Thyroid gland (tissue), 4 donors: ENCODE measurements at regions not wholly inside any gene's neighbourhood (a gene's known extent, or its start where the extent isn't known, plus 50 kb on each side); places are given as distances from the start of the nearest gene placed in this dataset.

Experiments used
- DNase-seq, 2 donors: peaks; one replicate each; pipeline ENCODE4 v3.0.0-alpha.2; 2019
- H3K27ac ChIP-seq, 3 donors: fragments of 200-600 bp; sonication (generic); 1 replicate in 2 of 3; 2 replicates in 1 of 3; pipeline ENCODE4 v1.5.1; 2016 to 2019; ENCODE audit warnings: mild to moderate bottlenecking in 1 of 3, moderate library complexity in 1 of 3
- H3K27me3 ChIP-seq: fragments of 200-600 bp; sonication (generic); one replicate; pipeline ENCODE4 v1.5.1; 2019
- H3K36me3 ChIP-seq, 2 donors: fragments of 200-600 bp; sonication (generic); one replicate each; pipeline ENCODE4 v1.5.1; 2016 to 2019
- H3K4me1 ChIP-seq, 2 donors: fragments of 200-600 bp; sonication (generic); one replicate each; pipeline ENCODE4 v1.5.1; 2017 to 2019
- H3K4me3 ChIP-seq, 3 donors: fragments of 200-600 bp; sonication (generic); replicated peaks in 1 of 3; 1 replicate in 2 of 3; 2 replicates in 1 of 3; pipeline ENCODE4 v1.5.1; 2016; ENCODE audit warnings: mild to moderate bottlenecking in 1 of 3
- H3K9me3 ChIP-seq: fragments of 200-600 bp; sonication (generic); one replicate; pipeline ENCODE4 v1.5.1; 2017
- CTCF ChIP-seq, 6 experiments: fragments of 200-600 bp in 3 of 6; fragments of 450-650 bp in 3 of 6; sonication (generic) in 3 of 6; IDR thresholded peaks; one replicate each; pipeline ENCODE4 v1.5.1; 2016 to 2019; ENCODE audit warnings: antibody characterized with exemption in 6 of 6, mild to moderate bottlenecking in 2 of 6, inconsistent platforms in 1 of 6, moderate library complexity in 1 of 6
- POLR2A ChIP-seq, 2 donors: fragments of 450-650 bp; IDR thresholded peaks; one replicate each; pipeline ENCODE4 v1.6.1; 2017; ENCODE audit warnings: antibody characterized with exemption in 2 of 2, mild to moderate bottlenecking in 2 of 2, moderate library complexity in 1 of 2
- WGBS, 2 donors: methylation state at CpG; one replicate each; pipeline ENCODE4 v1.1.5; 2017; 5-methylcytosine and 5-hydroxymethylcytosine counted together
- intact Hi-C: fragments of 100-400 bp; cut with DNase I; formaldehyde crosslinking; loops from one replicate; pipeline ENCODE4 v1.15.1; 2023

- H3K4me3 ChIP-seq = no peak overlapping the region
- H3K27me3 ChIP-seq = no peaks in the 10 kb centered on the region
- no peak for TF ChIP-seq POLR2A (IDR thresholded peaks at IDR 0.05)
- TF ChIP-seq CTCF (IDR thresholded peaks at IDR 0.05) = no peak
- DNase-seq = no peak
- 81 to 83% methylated on average over 4 of the region's 4 CpGs for WGBS, 2 donors
- no peak overlapping the region for H3K27ac ChIP-seq
- H3K9me3 ChIP-seq = no peaks in the 10 kb centered on the region
- H3K4me1 ChIP-seq = peaks cover 0 to 14% of the 10 kb centered on the region in 2 donors
- intact Hi-C loops = no loop called here
- no peaks in the 10 kb centered on the region for H3K36me3 ChIP-seq
These were observed 128.0 kb upstream of the EEA1 start for GRCh38 chr12:93056971-93057535.

- TF ChIP-seq CTCF (IDR thresholded peaks at IDR 0.05) (no peak), POLR2A (IDR thresholded peaks at IDR 0.05) (no peak)
- intact Hi-C loops = no loop called here
- Histone ChIP-seq H3K27me3 (no peaks in the 10 kb centered on the region), H3K27ac (no peak overlapping the region), H3K4me3 (no peak overlapping the region), H3K4me1 (peaks cover 0 to 18% of the 10 kb centered on the region in 2 donors), H3K36me3 (no peaks in the 10 kb centered on the region), H3K9me3 (no peaks in the 10 kb centered on the region)
- WGBS, 2 donors = 64 to 82% methylated on average over 7 of the region's 7 CpGs
- DNase-seq = no peak
These were observed 129.2 kb upstream of the EEA1 start for GRCh38 chr12:93058280-93058679.

- Histone ChIP-seq H3K27me3 (no peaks in the 10 kb centered on the region), H3K9me3 (no peaks in the 10 kb centered on the region), H3K4me3 (no peak overlapping the region), H3K4me1 (peaks cover 0 to 18% of the 10 kb centered on the region in 2 donors), H3K27ac (no peak overlapping the region), H3K36me3 (no peaks in the 10 kb centered on the region)
- TF ChIP-seq POLR2A (IDR thresholded peaks at IDR 0.05) (no peak), CTCF (IDR thresholded peaks at IDR 0.05) (no peak)
- DNase-seq = no peak
- 96 to 97% methylated on average over 2 of the region's 2 CpGs for WGBS, 2 donors
- intact Hi-C loops = no loop called here
These were observed 130.2 kb upstream of the EEA1 start for GRCh38 chr12:93059288-93059687.

- Histone ChIP-seq H3K27me3 (no peaks in the 10 kb centered on the region), H3K36me3 (no peaks in the 10 kb centered on the region), H3K9me3 (no peaks in the 10 kb centered on the region), H3K27ac (no peak overlapping the region), H3K4me1 (peaks cover 0 to 18% of the 10 kb centered on the region in 2 donors), H3K4me3 (no peak overlapping the region)
- intact Hi-C loops = no loop called here
- TF ChIP-seq POLR2A (IDR thresholded peaks at IDR 0.05) (no peak), CTCF (IDR thresholded peaks at IDR 0.05) (no peak)
- no peak for DNase-seq
- WGBS, 2 donors = 80 to 84% methylated on average over 5 of the region's 5 CpGs
These were observed 131.0 kb upstream of the EEA1 start for GRCh38 chr12:93059925-93060665.
